GM18517 (cell line): ENCODE measurements at regions not wholly inside any gene's neighbourhood (a gene's known extent, or its start where the extent isn't known, plus 50 kb on each side); places are given as distances from the start of the nearest gene placed in this dataset.

Experiments
- ATAC-seq: cut with Tn5 transposase; IDR thresholded peaks from one replicate; pipeline ENCODE4 v1.9.1; 2021; ENCODE audit warnings: mild to moderate bottlenecking, moderate library complexity; ENCODE audit not compliant: unreplicated experiment

GRCh38 chr5:54659700-54660131, 142.2 kb downstream of the SNX18 start:
- ATAC-seq = no peak

- ATAC-seq = no peak
Measured at GRCh38 chr5:54658010-54658409, 140.5 kb downstream of the SNX18 start.

- ATAC-seq = no peak
Measured at GRCh38 chr5:54656261-54656728, 138.7 kb downstream of the SNX18 start.

- ATAC-seq = no peak
Measured at GRCh38 chr5:54655761-54656160, 138.2 kb downstream of the SNX18 start.

GRCh38 chr5:54655266-54655665, 137.7 kb downstream of the SNX18 start:
- ATAC-seq = no peak

- no peak for ATAC-seq
Measured at GRCh38 chr5:54653956-54654614, 136.5 kb downstream of the SNX18 start.

- ATAC-seq = no peak
Measured at GRCh38 chr5:54651482-54652076, 134.0 kb downstream of the SNX18 start.

- ATAC-seq = no peak
Measured at GRCh38 chr5:54649041-54649504, 131.5 kb downstream of the SNX18 start.

- ATAC-seq = peak; percentile 96
Measured at GRCh38 chr5:54646356-54647101, 129.0 kb downstream of the SNX18 start.

- no peak for ATAC-seq
Measured at GRCh38 chr5:54645882-54646355, 128.4 kb downstream of the SNX18 start.

GRCh38 chr5:54644226-54644625, 126.7 kb downstream of the SNX18 start:
- ATAC-seq = no peak

- no peak for ATAC-seq
Measured at GRCh38 chr5:54643685-54644106, 126.1 kb downstream of the SNX18 start.

GRCh38 chr5:54639621-54640020, 122.1 kb downstream of the SNX18 start:
- ATAC-seq = no peak

GRCh38 chr5:54638106-54638505, 120.5 kb downstream of the SNX18 start:
- ATAC-seq = no peak

GRCh38 chr5:54637654-54638053, 120.1 kb downstream of the SNX18 start:
- no peak for ATAC-seq

- ATAC-seq = no peak
Measured at GRCh38 chr5:54634089-54634488, 116.5 kb downstream of the SNX18 start.

GRCh38 chr5:54632131-54632701, 114.7 kb downstream of the SNX18 start:
- no peak for ATAC-seq

GRCh38 chr5:54630738-54631359, 113.3 kb downstream of the SNX18 start:
- no peak for ATAC-seq

- no peak for ATAC-seq
Measured at GRCh38 chr5:54629115-54629514, 111.6 kb downstream of the SNX18 start.

GRCh38 chr5:54628050-54628449, 110.5 kb downstream of the SNX18 start:
- ATAC-seq = no peak

GRCh38 chr5:54626407-54626806, 108.8 kb downstream of the SNX18 start:
- no peak for ATAC-seq
